ENCODE measurements at regions not wholly inside any gene's neighbourhood (a gene's known extent, or its start where the extent isn't known, plus 50 kb on each side); places are given as distances from the start of the nearest gene placed in this dataset.

DNA sequence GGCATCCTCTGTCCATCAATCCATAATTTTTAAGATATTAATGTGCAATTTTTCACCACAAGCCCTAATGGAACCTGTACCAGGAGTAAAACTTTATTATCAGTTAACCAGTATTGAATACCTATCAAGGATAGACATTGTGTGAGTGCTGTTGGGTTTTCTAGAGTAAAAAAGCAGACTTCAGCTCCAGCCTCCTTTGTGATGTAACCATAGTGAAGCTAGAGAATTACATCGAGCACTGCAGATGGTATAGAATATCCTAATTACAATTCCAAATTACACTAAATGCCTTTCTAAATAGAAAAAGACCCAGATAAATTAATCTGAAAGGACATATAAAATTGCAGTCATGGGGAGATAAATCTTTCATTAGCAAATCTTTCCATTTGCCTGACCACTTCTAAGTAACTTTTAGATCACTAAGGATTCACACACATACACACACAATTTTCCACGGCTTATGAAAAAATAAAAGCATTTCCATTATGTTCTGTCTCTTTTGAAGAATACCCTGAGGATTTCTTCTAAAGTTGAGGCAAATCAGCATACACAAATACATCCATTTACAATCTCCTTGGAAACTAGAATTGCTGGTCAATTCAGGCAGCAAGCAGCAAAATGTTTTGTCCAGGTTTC, 117.1 kb upstream of the TANK start:
- no peak overlapping the region for H3K4me3 ChIP-seq
- WGBS, 2 donors = 64 to 94% methylated on average over 2 of the region's 2 CpGs
- peaks cover 0 to 19% (median 3%) of the 10 kb centered on the region in 5 donors for H3K4me1 ChIP-seq (ENCODE audit: control insufficient read depth in 5 of 5, insufficient read depth in 5 of 5, low read length in 5 of 5)
- no peaks in the 10 kb centered on the region for H3K9me3 ChIP-seq (ENCODE audit: control insufficient read depth in 4 of 4, insufficient read depth in 3 of 4, low read length in 3 of 4)
- no peak overlapping the region for H3K9ac ChIP-seq (ENCODE audit: insufficient read depth in 1 of 2, low read length in 2 of 2)
- DNase-seq = no peak
- no peaks in the 10 kb centered on the region for H3K27me3 ChIP-seq (ENCODE audit: control insufficient read depth in 3 of 3, insufficient read depth in 3 of 3, low read length in 2 of 3)
- TF ChIP-seq, protein P1, sequence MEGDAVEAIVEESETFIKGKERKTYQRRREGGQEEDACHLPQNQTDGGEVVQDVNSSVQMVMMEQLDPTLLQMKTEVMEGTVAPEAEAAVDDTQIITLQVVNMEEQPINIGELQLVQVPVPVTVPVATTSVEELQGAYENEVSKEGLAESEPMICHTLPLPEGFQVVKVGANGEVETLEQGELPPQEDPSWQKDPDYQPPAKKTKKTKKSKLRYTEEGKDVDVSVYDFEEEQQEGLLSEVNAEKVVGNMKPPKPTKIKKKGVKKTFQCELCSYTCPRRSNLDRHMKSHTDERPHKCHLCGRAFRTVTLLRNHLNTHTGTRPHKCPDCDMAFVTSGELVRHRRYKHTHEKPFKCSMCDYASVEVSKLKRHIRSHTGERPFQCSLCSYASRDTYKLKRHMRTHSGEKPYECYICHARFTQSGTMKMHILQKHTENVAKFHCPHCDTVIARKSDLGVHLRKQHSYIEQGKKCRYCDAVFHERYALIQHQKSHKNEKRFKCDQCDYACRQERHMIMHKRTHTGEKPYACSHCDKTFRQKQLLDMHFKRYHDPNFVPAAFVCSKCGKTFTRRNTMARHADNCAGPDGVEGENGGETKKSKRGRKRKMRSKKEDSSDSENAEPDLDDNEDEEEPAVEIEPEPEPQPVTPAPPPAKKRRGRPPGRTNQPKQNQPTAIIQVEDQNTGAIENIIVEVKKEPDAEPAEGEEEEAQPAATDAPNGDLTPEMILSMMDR (IDR thresholded peaks at IDR 0.05; ENCODE audit: control extremely low read depth, extremely low read depth) = no peak
- no peak for ATAC-seq (ENCODE audit: insufficient read depth, low FRiP score)
- H3K36me3 ChIP-seq (ENCODE audit: control insufficient read depth in 4 of 4, insufficient read depth in 4 of 4, low read length in 4 of 4) = no peaks in the 10 kb centered on the region
- H3K27ac ChIP-seq (ENCODE audit: low read depth in 1 of 2, low read length in 1 of 2) = no peak overlapping the region

DNA sequence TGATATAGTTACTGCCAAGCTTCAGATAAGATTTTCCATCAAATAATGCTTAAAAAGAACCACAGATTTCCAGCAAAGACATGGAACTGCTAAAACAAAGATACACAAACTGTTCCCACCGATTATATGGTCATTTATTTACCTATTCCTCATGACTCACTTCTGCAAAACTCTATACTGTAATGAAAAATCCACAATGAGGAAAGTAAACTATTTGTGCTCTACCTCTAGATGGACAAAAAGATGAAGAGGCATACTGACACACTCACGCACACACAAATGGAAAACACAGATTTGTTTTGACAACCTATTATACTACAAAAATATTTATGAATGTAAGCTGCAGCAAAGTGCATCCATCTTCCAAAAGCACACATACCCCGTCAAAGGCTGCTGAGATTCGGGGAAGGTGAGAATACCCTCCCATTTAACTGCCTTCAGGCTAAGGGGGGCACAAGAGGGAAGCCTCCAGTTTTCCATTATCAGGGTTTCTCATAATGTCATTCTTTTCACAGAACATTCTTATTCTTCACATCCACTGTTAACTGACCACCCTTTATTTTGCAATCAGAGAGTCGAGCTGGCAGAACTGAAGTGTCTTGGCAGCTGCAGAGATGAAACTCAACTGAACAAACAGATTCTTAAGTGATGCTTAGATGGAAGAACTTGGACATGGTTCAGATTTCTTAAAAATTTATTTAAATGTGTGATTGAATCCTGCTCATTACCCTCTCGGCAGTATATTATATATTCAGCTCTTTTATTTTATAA, 115.9 kb upstream of the TANK start:
- DNase-seq = peak; percentile 62 to 86 (median 81)
- TF ChIP-seq, protein P1 (IDR thresholded peaks at IDR 0.05; ENCODE audit: control extremely low read depth, extremely low read depth) = no peak
- Histone ChIP-seq H3K4me3 (no peak overlapping the region), H3K36me3 (ENCODE audit: control insufficient read depth in 4 of 4, insufficient read depth in 4 of 4, low read length in 4 of 4) (no peaks in the 10 kb centered on the region), H3K27ac (ENCODE audit: low read depth in 1 of 2, low read length in 1 of 2) (no peak overlapping the region), H3K27me3 (ENCODE audit: control insufficient read depth in 3 of 3, insufficient read depth in 3 of 3, low read length in 2 of 3) (no peaks in the 10 kb centered on the region), H3K4me1 (ENCODE audit: control insufficient read depth in 5 of 5, insufficient read depth in 5 of 5, low read length in 5 of 5) (peaks cover 0 to 19% (median 3%) of the 10 kb centered on the region in 5 donors), H3K9me3 (ENCODE audit: control insufficient read depth in 4 of 4, insufficient read depth in 3 of 4, low read length in 3 of 4) (no peaks in the 10 kb centered on the region), H3K9ac (ENCODE audit: insufficient read depth in 1 of 2, low read length in 2 of 2) (no peak overlapping the region)
- WGBS, 2 donors = 58 to 72% methylated on average over 6 of the region's 6 CpGs
- ATAC-seq (ENCODE audit: insufficient read depth, low FRiP score) = no peak

DNA sequence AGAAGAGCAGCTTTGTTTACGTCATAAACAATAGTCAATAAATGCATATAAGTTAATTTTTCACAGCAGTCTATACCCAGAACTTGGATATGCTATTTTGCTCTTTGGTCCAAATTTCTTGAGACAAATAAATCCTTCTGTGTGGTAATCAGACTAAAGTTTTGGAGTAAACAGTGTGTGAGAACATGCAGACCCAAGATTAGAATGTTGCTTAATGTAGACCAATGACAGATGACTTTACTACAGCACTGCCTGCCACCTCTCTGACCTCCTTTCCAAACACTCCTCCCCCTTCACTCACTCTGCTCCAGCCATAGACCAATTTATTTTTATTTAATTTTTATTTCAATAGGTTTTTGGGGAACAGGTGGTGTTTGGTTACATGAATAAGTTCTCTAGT, 115.3 kb upstream of the TANK start:
- no peak overlapping the region for H3K27ac ChIP-seq (ENCODE audit: low read depth in 1 of 2, low read length in 1 of 2)
- no peak for ATAC-seq (ENCODE audit: insufficient read depth, low FRiP score)
- H3K9ac ChIP-seq (ENCODE audit: insufficient read depth in 1 of 2, low read length in 2 of 2) = no peak overlapping the region
- WGBS, 2 donors = 77 to 84% methylated on average over 1 of the region's 1 CpG
- H3K4me3 ChIP-seq = no peak overlapping the region
- H3K9me3 ChIP-seq (ENCODE audit: control insufficient read depth in 4 of 4, insufficient read depth in 3 of 4, low read length in 3 of 4) = no peaks in the 10 kb centered on the region
- TF ChIP-seq, protein P1 (IDR thresholded peaks at IDR 0.05; ENCODE audit: control extremely low read depth, extremely low read depth) = no peak
- H3K36me3 ChIP-seq (ENCODE audit: control insufficient read depth in 4 of 4, insufficient read depth in 4 of 4, low read length in 4 of 4) = no peaks in the 10 kb centered on the region
- H3K27me3 ChIP-seq (ENCODE audit: control insufficient read depth in 3 of 3, insufficient read depth in 3 of 3, low read length in 2 of 3) = no peaks in the 10 kb centered on the region
- H3K4me1 ChIP-seq (ENCODE audit: control insufficient read depth in 5 of 5, insufficient read depth in 5 of 5, low read length in 5 of 5) = peaks cover 0 to 19% (median 3%) of the 10 kb centered on the region in 5 donors
- DNase-seq = peak in 2 of 3 donors; percentile 73 to 84
